H9 (cell line): ENCODE measurements at regions not wholly inside any gene's neighbourhood (a gene's known extent, or its start where the extent isn't known, plus 50 kb on each side); places are given as distances from the start of the nearest gene placed in this dataset.

Experiments used
- DNase-seq: peaks from one replicate; pipeline ENCODE4 v3.0.0-alpha.2; 2017
- H2AFZ ChIP-seq: one replicate; pipeline ENCODE4 v1.6.1; 2013; ENCODE audit warnings: mild to moderate bottlenecking, low read length, control low read depth, moderate library complexity
- H2AK5ac ChIP-seq: 2 replicates; pipeline ENCODE4 v1.6.1; 2013; ENCODE audit warnings: low read length, control low read depth, mixed read lengths; ENCODE audit not compliant: insufficient read length
- H2BK120ac ChIP-seq: one replicate; pipeline ENCODE4 v1.6.1; 2013; ENCODE audit warnings: low read depth, mild to moderate bottlenecking, low read length, control low read depth, inconsistent platforms; ENCODE audit not compliant: poor library complexity, severe bottlenecking
- H2BK12ac ChIP-seq: 2 replicates; pipeline ENCODE4 v1.6.1; 2013; ENCODE audit warnings: low read length, control low read depth, mixed read lengths, low read depth; ENCODE audit not compliant: insufficient read length
- H2BK15ac ChIP-seq: 2 replicates; pipeline ENCODE4 v1.6.1; 2013; ENCODE audit warnings: low read depth, low read length, control low read depth
- H2BK20ac ChIP-seq: one replicate; pipeline ENCODE4 v1.6.1; 2013; ENCODE audit warnings: low read depth, mild to moderate bottlenecking, low read length, control low read depth, inconsistent platforms; ENCODE audit not compliant: poor library complexity, severe bottlenecking
- H2BK5ac ChIP-seq: 2 replicates; pipeline ENCODE4 v1.6.1; 2013; ENCODE audit warnings: low read length, control low read depth, mixed read lengths; ENCODE audit not compliant: insufficient read length
- H3K14ac ChIP-seq: 2 replicates; pipeline ENCODE4 v1.6.1; 2013; ENCODE audit warnings: low read length, control low read depth; ENCODE audit not compliant: insufficient read depth
- H3K18ac ChIP-seq: 2 replicates; pipeline ENCODE4 v1.6.1; 2013; ENCODE audit warnings: low read depth, mild to moderate bottlenecking, mixed read lengths, low read length, control low read depth; ENCODE audit not compliant: insufficient read length
- H3K23ac ChIP-seq: 2 replicates; pipeline ENCODE4 v1.6.1; 2013; ENCODE audit warnings: low read length, control low read depth, mixed read lengths, low read depth; ENCODE audit not compliant: insufficient read length
- H3K23me2 ChIP-seq: 2 replicates; pipeline ENCODE4 v1.6.1; 2013; ENCODE audit warnings: low read depth, mild to moderate bottlenecking, mixed read lengths, low read length, control low read depth; ENCODE audit not compliant: insufficient read length, poor library complexity, severe bottlenecking
- H3K27ac ChIP-seq: 2 replicates; pipeline ENCODE4 v1.5.1; 2013; ENCODE audit warnings: low read length, control low read depth, mixed read lengths, low read depth; ENCODE audit not compliant: insufficient read length
- H3K27me3 ChIP-seq: 2 replicates; pipeline ENCODE4 v1.6.1; 2013; ENCODE audit warnings: low read length, control low read depth, inconsistent platforms; ENCODE audit not compliant: insufficient read depth
- H3K4ac ChIP-seq: 2 replicates; pipeline ENCODE4 v1.6.1; 2013; ENCODE audit warnings: low read depth, mild to moderate bottlenecking, control low read depth, inconsistent platforms, low read length, moderate library complexity
- H3K4me1 ChIP-seq: 2 replicates; pipeline ENCODE4 v1.6.1; 2013; ENCODE audit warnings: low read length, control low read depth, inconsistent platforms; ENCODE audit not compliant: insufficient read depth
- H3K4me2 ChIP-seq: 2 replicates; pipeline ENCODE4 v1.6.1; 2013; ENCODE audit warnings: low read length, control low read depth, mixed read lengths; ENCODE audit not compliant: insufficient read length, insufficient read depth
- H3K56ac ChIP-seq: 2 replicates; pipeline ENCODE4 v1.6.1; 2013; ENCODE audit warnings: low read depth, mild to moderate bottlenecking, mixed read lengths, low read length, control low read depth; ENCODE audit not compliant: insufficient read length
- H3K79me1 ChIP-seq: 2 replicates; pipeline ENCODE4 v1.6.1; 2013; ENCODE audit warnings: low read depth, mild to moderate bottlenecking, moderate library complexity, low read length, control low read depth, inconsistent platforms; ENCODE audit not compliant: insufficient read depth, poor library complexity, severe bottlenecking
- H3K79me2 ChIP-seq: 2 replicates; pipeline ENCODE4 v1.6.1; 2013; ENCODE audit warnings: low read length, control low read depth, inconsistent platforms; ENCODE audit not compliant: insufficient read depth
- H3K9ac ChIP-seq: 2 replicates; pipeline ENCODE4 v1.6.1; 2013; ENCODE audit warnings: low read length, control low read depth, mixed read lengths; ENCODE audit not compliant: insufficient read length; ENCODE audit errors: extremely low read depth
- H3K9me3 ChIP-seq: one replicate; pipeline ENCODE4 v1.6.1; 2013; ENCODE audit warnings: low read depth, low read length, inconsistent platforms; ENCODE audit not compliant: control insufficient read depth
- H3T11ph ChIP-seq: one replicate; pipeline ENCODE4 v1.6.1; 2013; ENCODE audit warnings: mild to moderate bottlenecking, low read length, control low read depth, inconsistent platforms
- H4K20me1 ChIP-seq: one replicate; pipeline ENCODE4 v1.6.1; 2013; ENCODE audit not compliant: control insufficient read depth, insufficient read length, insufficient read depth
- H4K5ac ChIP-seq: 2 replicates; pipeline ENCODE4 v1.6.1; 2013; ENCODE audit warnings: low read depth, mild to moderate bottlenecking, mixed read lengths, low read length, control low read depth; ENCODE audit not compliant: insufficient read length
- H4K8ac ChIP-seq: replicated peaks from 2 replicates; pipeline ENCODE4 v1.6.1; 2013; ENCODE audit warnings: low read length, control low read depth, mixed read lengths, low read depth; ENCODE audit not compliant: insufficient read length
- H4K91ac ChIP-seq: 2 replicates; pipeline ENCODE4 v1.6.1; 2013; ENCODE audit warnings: low read depth, mild to moderate bottlenecking, moderate library complexity, mixed read lengths, low read length, control low read depth; ENCODE audit not compliant: insufficient read length
- H3K27ac Mint-ChIP-seq, 3 experiments: 2 replicates in 2 of 3; 3 replicates in 1 of 3; pipeline ENCODE4 v1.8.0; 2020 to 2021; ENCODE audit warnings: mixed read lengths in 3 of 3, mild to moderate bottlenecking in 1 of 3, moderate library complexity in 1 of 3
- H3K27me3 Mint-ChIP-seq: 2 replicates; pipeline ENCODE4 v1.8.0; 2021; ENCODE audit warnings: low read depth, mild to moderate bottlenecking, moderate library complexity, mixed read lengths
- H3K36me3 Mint-ChIP-seq, 3 experiments: 2 replicates in 2 of 3; 3 replicates in 1 of 3; pipeline ENCODE4 v1.8.0; 2020 to 2021; ENCODE audit warnings: low read depth in 3 of 3, mixed read lengths in 3 of 3; ENCODE audit not compliant: insufficient read depth in 1 of 3
- H3K4me1 Mint-ChIP-seq, 2 experiments: 2 replicates each; pipeline ENCODE4 v1.8.0; 2020; ENCODE audit warnings: mixed read lengths in 2 of 2
- H3K4me3 Mint-ChIP-seq, 2 experiments: 2 replicates in 1 of 2; 3 replicates in 1 of 2; pipeline ENCODE4 v1.8.0; 2020 to 2021; ENCODE audit warnings: mild to moderate bottlenecking in 2 of 2, mixed read lengths in 2 of 2, moderate library complexity in 1 of 2
- H3K9me3 Mint-ChIP-seq, 2 experiments: 2 replicates in 1 of 2; 3 replicates in 1 of 2; pipeline ENCODE4 v1.8.0; 2020; ENCODE audit warnings: mild to moderate bottlenecking in 2 of 2, mixed read lengths in 2 of 2, moderate library complexity in 1 of 2
- WGBS: extraction: QIAGEN DNeasy Blood & Tissue Kit; methylation state at CpG from one replicate; pipeline ENCODE4 v1.1.7; 2013; ENCODE audit warnings: missing lambda C conversion rate, low lambda C conversion rate, mixed read lengths; ENCODE audit not compliant: insufficient read length; ENCODE audit errors: extremely low coverage; 5-methylcytosine and 5-hydroxymethylcytosine counted together
- TF ChIP-seq, protein P1 (sequence below): fragments of 200-600 bp; sonication (generic); conservative IDR thresholded peaks from 3 replicates; pipeline ENCODE4 v1.8.0; 2021; ENCODE audit warnings: antibody characterized with exemption, mild to moderate bottlenecking

GRCh38 chr7:91644256-91644655, 236.2 kb downstream of the MTERF1 start:
- DNase-seq, result no peak
- Histone ChIP-seq H4K91ac (no peak overlapping the region), H2BK120ac (no peak overlapping the region), H3T11ph (no peak overlapping the region), H2AK5ac (no peak overlapping the region), H3K23ac (no peak overlapping the region), H3K9me3 (no peaks in the 10 kb centered on the region), H4K8ac (no peak overlapping the region), H3K23me2 (no peaks in the 10 kb centered on the region), H3K56ac (no peak overlapping the region), H3K4me1 (no peaks in the 10 kb centered on the region), H4K20me1 (no peaks in the 10 kb centered on the region), H2BK15ac (no peak overlapping the region), H2AFZ (no peak overlapping the region), H3K4me2 (no peak overlapping the region), H3K27ac (no peak overlapping the region), H3K27me3 (no peaks in the 10 kb centered on the region), H2BK12ac (no peak overlapping the region), H2BK5ac (no peak overlapping the region), H3K79me1 (no peaks in the 10 kb centered on the region), H3K79me2 (no peaks in the 10 kb centered on the region), H3K9ac (no peak overlapping the region), H3K4ac (no peak overlapping the region), H4K5ac (no peak overlapping the region), H3K18ac (no peak overlapping the region), H3K14ac (no peak overlapping the region), H2BK20ac (no peak overlapping the region)
- H3K27me3 Mint-ChIP-seq, result peaks cover 7% of the 10 kb centered on the region
- WGBS, result no CpG with 5 or more reads among the region's 4 CpGs
- H3K27ac Mint-ChIP-seq, result no peak overlapping the region
- H3K9me3 Mint-ChIP-seq, result no peaks in the 10 kb centered on the region
- TF ChIP-seq, protein P1, sequence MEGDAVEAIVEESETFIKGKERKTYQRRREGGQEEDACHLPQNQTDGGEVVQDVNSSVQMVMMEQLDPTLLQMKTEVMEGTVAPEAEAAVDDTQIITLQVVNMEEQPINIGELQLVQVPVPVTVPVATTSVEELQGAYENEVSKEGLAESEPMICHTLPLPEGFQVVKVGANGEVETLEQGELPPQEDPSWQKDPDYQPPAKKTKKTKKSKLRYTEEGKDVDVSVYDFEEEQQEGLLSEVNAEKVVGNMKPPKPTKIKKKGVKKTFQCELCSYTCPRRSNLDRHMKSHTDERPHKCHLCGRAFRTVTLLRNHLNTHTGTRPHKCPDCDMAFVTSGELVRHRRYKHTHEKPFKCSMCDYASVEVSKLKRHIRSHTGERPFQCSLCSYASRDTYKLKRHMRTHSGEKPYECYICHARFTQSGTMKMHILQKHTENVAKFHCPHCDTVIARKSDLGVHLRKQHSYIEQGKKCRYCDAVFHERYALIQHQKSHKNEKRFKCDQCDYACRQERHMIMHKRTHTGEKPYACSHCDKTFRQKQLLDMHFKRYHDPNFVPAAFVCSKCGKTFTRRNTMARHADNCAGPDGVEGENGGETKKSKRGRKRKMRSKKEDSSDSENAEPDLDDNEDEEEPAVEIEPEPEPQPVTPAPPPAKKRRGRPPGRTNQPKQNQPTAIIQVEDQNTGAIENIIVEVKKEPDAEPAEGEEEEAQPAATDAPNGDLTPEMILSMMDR, result no peak
- no peaks in the 10 kb centered on the region for H3K4me1 Mint-ChIP-seq
- H3K4me3 Mint-ChIP-seq, result no peak overlapping the region
- H3K36me3 Mint-ChIP-seq, result no peaks in the 10 kb centered on the region
